K562 (cell line): ENCODE measurements at regions not wholly inside any gene's neighbourhood (a gene's known extent, or its start where the extent isn't known, plus 50 kb on each side); places are given as distances from the start of the nearest gene placed in this dataset.

Experiments used
- ATAC-seq: fragments of 200-7000 bp; cut with Tn5 transposase; 3 replicates; pipeline ENCODE4 v1.9.1; 2020; ENCODE audit warnings: moderate library complexity
- BruUV-seq: library from RNA; stranded (reverse); fragments of 400-500 nt; replicated peaks from 2 replicates; lab custom pipeline; 2021; lab: Mats Ljungman, UMichigan
- CTCF ChIA-PET: fragments of 300-600 bp; formaldehyde crosslinking; extraction: SDS; loops from one replicate; lab custom pipeline; 2021; ENCODE audit warnings: low intra/inter-chr PET ratio; lab: Yijun Ruan, JAX
- POLR2A ChIA-PET: fragments of 300-600, 350-650 bp; sonication (Branson Sonifier 250); formaldehyde crosslinking; extraction: SDS; loops from one replicate; lab custom pipeline; 2021; ENCODE audit warnings: antibody characterized with exemption, inconsistent platforms; lab: Yijun Ruan, JAX
- DNase-seq, 4 experiments: peaks; one replicate each; pipeline versions ENCODE4 v3.0.0 to v3.0.0-alpha.2; 2011 to 2018; ENCODE audit warnings: low spot score in 3 of 4, mixed read lengths in 3 of 4; ENCODE audit errors: extremely low read depth in 1 of 4
- FAIRE-seq: peaks from 2 replicates; lab custom pipeline; 2011; peaks lifted over from hg19 to GRCh38; lab: Jason Lieb, UNC
- H2AFZ ChIP-seq: 2 replicates; pipeline ENCODE4 v1.6.0; 2011; ENCODE audit warnings: low read depth, low read length, control low read depth, inconsistent platforms
- H3K27ac ChIP-seq: fragments of 200-600 bp; 3 replicates; pipeline ENCODE4 v1.8.0; 2011; ENCODE audit warnings: low read depth, mild to moderate bottlenecking, control low read depth, inconsistent platforms, low read length, moderate library complexity, mixed read lengths; ENCODE audit errors: extremely low read depth
- H3K27me3 ChIP-seq, 2 experiments: fragments of 300-600 bp in 1 of 2; 2 replicates in 1 of 2; 3 replicates in 1 of 2; pipeline versions ENCODE4 v1.6.0 to v1.8.0; 2011; ENCODE audit warnings: inconsistent platforms in 2 of 2, low read length in 2 of 2, mild to moderate bottlenecking in 1 of 2, mixed read lengths in 1 of 2, moderate library complexity in 1 of 2; ENCODE audit not compliant: control insufficient read depth in 2 of 2, insufficient read depth in 2 of 2
- H3K36me3 ChIP-seq: fragments of 300-600 bp; 3 replicates; pipeline ENCODE4 v1.8.0; 2011; ENCODE audit warnings: mild to moderate bottlenecking, low read length, inconsistent platforms; ENCODE audit not compliant: control insufficient read depth, insufficient read depth
- H3K4me1 ChIP-seq, 2 experiments: fragments of 200-600 bp in 1 of 2; replicated peaks in 1 of 2; 2 replicates in 1 of 2; 3 replicates in 1 of 2; pipeline versions ENCODE4 v1.5.1 to v1.8.0; 2011; ENCODE audit warnings: inconsistent platforms in 2 of 2, low read length in 2 of 2, mild to moderate bottlenecking in 1 of 2, mixed read lengths in 1 of 2, moderate library complexity in 1 of 2; ENCODE audit not compliant: control insufficient read depth in 2 of 2, insufficient read depth in 2 of 2
- H3K4me2 ChIP-seq: 2 replicates; pipeline ENCODE4 v1.6.1; 2011; ENCODE audit warnings: low read length, control low read depth, inconsistent platforms, mixed read lengths; ENCODE audit not compliant: insufficient read depth
- H3K4me3 ChIP-seq: fragments of 200-600 bp; sonication (generic), shearing (Covaris generic); 2 replicates; pipeline ENCODE4 v1.5.1; 2016; ENCODE audit warnings: control low read depth, inconsistent platforms
- H3K79me2 ChIP-seq: fragments of 200-600 bp; 3 replicates; pipeline ENCODE4 v1.8.0; 2011; ENCODE audit warnings: low read length, inconsistent platforms; ENCODE audit not compliant: control insufficient read depth, insufficient read depth
- H3K9ac ChIP-seq, 2 experiments: 2 replicates each; pipeline versions ENCODE4 v1.6.0 to v1.6.1; 2011; ENCODE audit warnings: low read depth in 2 of 2, low read length in 2 of 2, control low read depth in 1 of 2, inconsistent platforms in 1 of 2, mild to moderate bottlenecking in 1 of 2, mixed read lengths in 1 of 2; ENCODE audit not compliant: insufficient read depth in 1 of 2
- H3K9me1 ChIP-seq: one replicate; pipeline ENCODE4 v1.6.0; 2011; ENCODE audit warnings: inconsistent platforms, mild to moderate bottlenecking, low read length, moderate library complexity; ENCODE audit not compliant: control insufficient read depth, insufficient read depth
- H3K9me3 ChIP-seq: replicated peaks from 2 replicates; pipeline ENCODE4 v1.5.1; 2011; ENCODE audit warnings: low read depth, low read length, inconsistent platforms; ENCODE audit not compliant: control insufficient read depth, insufficient read depth
- H4K20me1 ChIP-seq: replicated peaks from 2 replicates; pipeline ENCODE4 v1.6.1; 2011; ENCODE audit warnings: low read length, inconsistent platforms, mixed read lengths; ENCODE audit not compliant: control insufficient read depth, insufficient read depth
- CCAR2 ChIP-seq: fragments of 200-400 bp; formaldehyde crosslinking; IDR thresholded peaks from 2 replicates; pipeline ENCODE4 v1.6.1; 2017; ENCODE audit warnings: mild to moderate bottlenecking, low read depth, low read length
- CHD4 ChIP-seq: fragments of 200-600 bp; sonication (generic); IDR thresholded peaks from 3 replicates; pipeline ENCODE4 v1.6.1; 2012; ENCODE audit warnings: low read depth, mild to moderate bottlenecking, mixed read lengths, low read length, inconsistent platforms; ENCODE audit not compliant: insufficient read depth, insufficient replicate concordance, poor library complexity, severe bottlenecking
- DDX20 ChIP-seq: fragments of 450-650 bp; IDR thresholded peaks from 2 replicates; pipeline ENCODE4 v1.6.1; 2016; ENCODE audit warnings: missing genetic modification characterization, low read depth, mild to moderate bottlenecking, missing compliant biosample characterization, moderate library complexity
- E2F1 ChIP-seq: sonication (generic); formaldehyde crosslinking; IDR thresholded peaks from 2 replicates; pipeline ENCODE4 v1.8.1; 2023; ENCODE audit warnings: mild to moderate bottlenecking, missing genetic modification reagents, moderate library complexity
- E2F4 ChIP-seq: sonication (generic); formaldehyde crosslinking; IDR thresholded peaks from 2 replicates; pipeline ENCODE4 v1.8.0; 2022; ENCODE audit warnings: mild to moderate bottlenecking, low read depth, missing genetic modification reagents
- JUNB ChIP-seq: fragments of 450-650 bp; formaldehyde crosslinking; conservative IDR thresholded peaks from 2 replicates; pipeline ENCODE4 v1.4.0; 2020; ENCODE audit warnings: mild to moderate bottlenecking
- KAT2B ChIP-seq: IDR thresholded peaks from one replicate; pipeline ENCODE4 v1.6.1; 2012; ENCODE audit warnings: low read depth, mild to moderate bottlenecking, control low read depth, inconsistent platforms, low read length, moderate library complexity
- RB1 ChIP-seq: fragments of 450-650 bp; IDR thresholded peaks from 2 replicates; pipeline ENCODE4 v1.6.1; 2017; ENCODE audit warnings: low read depth, mild to moderate bottlenecking
- RFX5 ChIP-seq: IDR thresholded peaks from 2 replicates; pipeline ENCODE4 v1.6.1; 2011; ENCODE audit warnings: low read depth, mild to moderate bottlenecking, improper control_type of control experiment, low read length
- RFX7 ChIP-seq: fragments of 250-450 bp; sonication (Bioruptor Pico); IDR thresholded peaks from 2 replicates; pipeline ENCODE4 v1.5.1; 2021; ENCODE audit warnings: mild to moderate bottlenecking
- UBTF ChIP-seq, 2 experiments: IDR thresholded peaks; 2 replicates each; pipeline ENCODE4 v1.6.1; 2012; ENCODE audit warnings: improper control_type of control experiment in 2 of 2, low read depth in 2 of 2, low read length in 2 of 2, borderline replicate concordance in 1 of 2
- ZNF224 ChIP-seq: sonication (generic); formaldehyde crosslinking; IDR thresholded peaks from 2 replicates; pipeline ENCODE4 v1.8.0; 2022; ENCODE audit warnings: mild to moderate bottlenecking, missing genetic modification reagents
- WGBS: fragments of 100-300 bp; shearing (Covaris generic); methylation state at CpG from one replicate; pipeline ENCODE4 v1.1.6; 2016; ENCODE audit warnings: low coverage, mixed read lengths; ENCODE audit not compliant: insufficient coverage; ENCODE audit errors: missing lambda C conversion rate; 5-methylcytosine and 5-hydroxymethylcytosine counted together
- in situ Hi-C: fragments of 300-500 bp; cut with MboI; formaldehyde crosslinking; loops from 4 replicates; pipeline ENCODE4 v1.15.0; 2018; ENCODE audit warnings: inconsistent platforms, mixed read lengths
- intact Hi-C: fragments of 100-400 bp; cut with micrococcal nuclease; formaldehyde crosslinking; loops from 2 replicates; pipeline ENCODE4 v1.14.2; 2022
- TF ChIP-seq, protein P1 (sequence below), 2 experiments: IDR thresholded peaks; 2 replicates each; pipeline ENCODE4 v1.6.1; 2011; ENCODE audit warnings: borderline replicate concordance in 1 of 2, control low read depth in 1 of 2, low read depth in 1 of 2, low read length in 1 of 2, mild to moderate bottlenecking in 1 of 2, mixed read lengths in 1 of 2, moderate library complexity in 1 of 2; ENCODE audit not compliant: insufficient read depth in 1 of 2, insufficient read length in 1 of 2, poor library complexity in 1 of 2, severe bottlenecking in 1 of 2; ENCODE audit errors: extremely low read depth in 1 of 2
- TF ChIP-seq, protein P2 (sequence below): fragments of 450-650 bp; IDR thresholded peaks from one replicate; pipeline ENCODE4 v1.6.1; 2018; ENCODE audit warnings: mild to moderate bottlenecking, moderate library complexity; ENCODE audit not compliant: partially characterized antibody

GRCh38 chr1:56442290-56442877 is 137.0 kb downstream of the PLPP3 start:
- H3K27me3 ChIP-seq: peaks cover 4 to 19% of the 10 kb centered on the region in 2 experiments; a peak in 3 of 5 replicates
- no peaks in the 10 kb centered on the region for H3K36me3 ChIP-seq
- H2AFZ ChIP-seq: no peak overlapping the region
- no peak for ATAC-seq
- CTCF ChIA-PET: no interaction called here
- intact Hi-C loops (no loop called here), in situ Hi-C loops (no loop called here)
- 0 out of 2 replicates have a peak, but pooled peaks cover 5% of the 10 kb centered on the region for H4K20me1 ChIP-seq
- DNase-seq: no peak
- BruUV-seq: no TSS peak
- POLR2A ChIA-PET: interaction anchor here (0.6 kb wide), 1 partner anchor 377 kb away, joined by 3 read pairs; the partner anchor contains the start of gene FYB2
- H3K9me3 ChIP-seq: no peaks in the 10 kb centered on the region
- 0% methylated on average over 2 of the region's 2 CpGs for WGBS
- no peak overlapping the region for H3K27ac ChIP-seq
- H3K4me1 ChIP-seq: no peaks in the 10 kb centered on the region
- no peak for FAIRE-seq
- H3K9ac ChIP-seq: no peak overlapping the region
- H3K79me2 ChIP-seq: no peaks in the 10 kb centered on the region
- no peaks in the 10 kb centered on the region for H3K9me1 ChIP-seq
- H3K4me3 ChIP-seq: no peak overlapping the region
- no peak overlapping the region for H3K4me2 ChIP-seq
- TF ChIP-seq RFX5 (no peak), DDX20 (no peak), CCAR2 (no peak), RFX7 (no peak), JUNB (CRISPR knock-in tag) (no peak), E2F1 (CRISPR knock-in tag) (no peak), CHD4 (no peak), KAT2B (no peak), RB1 (no peak), ZNF224 (no peak), E2F4 (CRISPR knock-in tag) (no peak), UBTF (IDR thresholded peaks at IDR 0.05; ENCODE audit: borderline replicate concordance in 1 of 2, low read depth in 2 of 2, low read length in 2 of 2) (no peak)
- TF ChIP-seq, protein P1, sequence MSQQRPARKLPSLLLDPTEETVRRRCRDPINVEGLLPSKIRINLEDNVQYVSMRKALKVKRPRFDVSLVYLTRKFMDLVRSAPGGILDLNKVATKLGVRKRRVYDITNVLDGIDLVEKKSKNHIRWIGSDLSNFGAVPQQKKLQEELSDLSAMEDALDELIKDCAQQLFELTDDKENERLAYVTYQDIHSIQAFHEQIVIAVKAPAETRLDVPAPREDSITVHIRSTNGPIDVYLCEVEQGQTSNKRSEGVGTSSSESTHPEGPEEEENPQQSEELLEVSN (IDR thresholded peaks at IDR 0.05; ENCODE audit: borderline replicate concordance in 1 of 2, extremely low read depth in 1 of 2, insufficient read depth in 1 of 2, insufficient read length in 1 of 2, low read depth in 1 of 2, low read length in 1 of 2, poor library complexity in 1 of 2, severe bottlenecking in 1 of 2): no peak
- TF ChIP-seq, protein P2, sequence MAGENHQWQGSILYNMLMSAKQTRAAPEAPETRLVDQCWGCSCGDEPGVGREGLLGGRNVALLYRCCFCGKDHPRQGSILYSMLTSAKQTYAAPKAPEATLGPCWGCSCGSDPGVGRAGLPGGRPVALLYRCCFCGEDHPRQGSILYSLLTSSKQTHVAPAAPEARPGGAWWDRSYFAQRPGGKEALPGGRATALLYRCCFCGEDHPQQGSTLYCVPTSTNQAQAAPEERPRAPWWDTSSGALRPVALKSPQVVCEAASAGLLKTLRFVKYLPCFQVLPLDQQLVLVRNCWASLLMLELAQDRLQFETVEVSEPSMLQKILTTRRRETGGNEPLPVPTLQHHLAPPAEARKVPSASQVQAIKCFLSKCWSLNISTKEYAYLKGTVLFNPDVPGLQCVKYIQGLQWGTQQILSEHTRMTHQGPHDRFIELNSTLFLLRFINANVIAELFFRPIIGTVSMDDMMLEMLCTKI: no peak
